ENCODE measurements at regions not wholly inside any gene's neighbourhood (a gene's known extent, or its start where the extent isn't known, plus 50 kb on each side); places are given as distances from the start of the nearest gene placed in this dataset.
"Not testable (repeated sequence)": the region's sequence is repeated elsewhere in the genome, so short reads cannot be mapped to it uniquely, and the experiment has no call there.

- not testable (repeated sequence) for DNase-seq (ENCODE audit: low read depth, low spot score)
Measured at GRCh38 chr11:67885574-67885973, 118.3 kb downstream of the UNC93B1 start.

GRCh38 chr11:67884761-67885558, 118.9 kb downstream of the UNC93B1 start:
- POLR2A ChIA-PET; H3K9me2 ChIP-seq (ENCODE audit: insufficient read depth); intact Hi-C loops (cut with micrococcal nuclease); H3K9me3 ChIP-seq (ENCODE audit: control insufficient read depth in 1 of 2, insufficient read depth in 1 of 2, low read depth in 1 of 2, low read length in 2 of 2); RAD21 ChIA-PET (ENCODE audit: low non-redundant PET in 1 of 2, low total read pairs in 2 of 2, uncharacterized antibody in 2 of 2, unreplicated experiment in 2 of 2); H3K9ac ChIP-seq (ENCODE audit: low read length); H3K27ac ChIP-seq (ENCODE audit: low read depth, low read length); H3K36me3 ChIP-seq (ENCODE audit: control insufficient read depth in 1 of 2, insufficient read depth in 2 of 2, low read length in 2 of 2); CTCF ChIA-PET; H3K4me1 ChIP-seq (ENCODE audit: control insufficient read depth in 1 of 2, insufficient read depth in 2 of 2, low read length in 2 of 2); DNase-seq (ENCODE audit: low read depth, low spot score); BruUV-seq (replicated peaks); H3K27me3 ChIP-seq (ENCODE audit: insufficient read depth, low read length); H4K20me1 ChIP-seq (ENCODE audit: insufficient read depth); H3K79me2 ChIP-seq (ENCODE audit: insufficient read depth, low read length); H2AFZ ChIP-seq (ENCODE audit: low read depth, low read length, poor library complexity, severe bottlenecking); H3K4me3 ChIP-seq (replicated peaks in 1 of 2; ENCODE audit: low read depth in 1 of 2, low read length in 2 of 2); H3K4me2 ChIP-seq (ENCODE audit: low read length); ATAC-seq: not testable (repeated sequence)

More at GRCh38 chr11:67885574-67885973, 118.3 kb downstream of the UNC93B1 start:
- H3K27ac ChIP-seq (ENCODE audit: low read depth, low read length); H3K79me2 ChIP-seq (ENCODE audit: insufficient read depth, low read length); H3K9me3 ChIP-seq (ENCODE audit: control insufficient read depth in 1 of 2, insufficient read depth in 1 of 2, low read depth in 1 of 2, low read length in 2 of 2); BruUV-seq (replicated peaks); H3K9ac ChIP-seq (ENCODE audit: low read length); H3K36me3 ChIP-seq (ENCODE audit: control insufficient read depth in 1 of 2, insufficient read depth in 2 of 2, low read length in 2 of 2); H4K20me1 ChIP-seq (ENCODE audit: insufficient read depth); H3K4me1 ChIP-seq (ENCODE audit: control insufficient read depth in 1 of 2, insufficient read depth in 2 of 2, low read length in 2 of 2); H3K4me2 ChIP-seq (ENCODE audit: low read length); H3K4me3 ChIP-seq (replicated peaks in 1 of 2; ENCODE audit: low read depth in 1 of 2, low read length in 2 of 2); CTCF ChIA-PET; H3K27me3 ChIP-seq (ENCODE audit: insufficient read depth, low read length); H2AFZ ChIP-seq (ENCODE audit: low read depth, low read length, poor library complexity, severe bottlenecking); RAD21 ChIA-PET (ENCODE audit: low non-redundant PET in 1 of 2, low total read pairs in 2 of 2, uncharacterized antibody in 2 of 2, unreplicated experiment in 2 of 2); POLR2A ChIA-PET; intact Hi-C loops (cut with micrococcal nuclease); H3K9me2 ChIP-seq (ENCODE audit: insufficient read depth); ATAC-seq: not testable (repeated sequence)

- RAD21 ChIA-PET (ENCODE audit: low non-redundant PET in 1 of 2, low total read pairs in 2 of 2, uncharacterized antibody in 2 of 2, unreplicated experiment in 2 of 2); H3K9me3 ChIP-seq (ENCODE audit: control insufficient read depth in 1 of 2, insufficient read depth in 1 of 2, low read depth in 1 of 2, low read length in 2 of 2); intact Hi-C loops (cut with micrococcal nuclease); H3K4me2 ChIP-seq (ENCODE audit: low read length); H3K79me2 ChIP-seq (ENCODE audit: insufficient read depth, low read length); H3K4me1 ChIP-seq (ENCODE audit: control insufficient read depth in 1 of 2, insufficient read depth in 2 of 2, low read length in 2 of 2); H3K4me3 ChIP-seq (replicated peaks in 1 of 2; ENCODE audit: low read depth in 1 of 2, low read length in 2 of 2); H3K27me3 ChIP-seq (ENCODE audit: insufficient read depth, low read length); H3K27ac ChIP-seq (ENCODE audit: low read depth, low read length); ATAC-seq; CTCF ChIA-PET; BruUV-seq (replicated peaks); POLR2A ChIA-PET; H3K9me2 ChIP-seq (ENCODE audit: insufficient read depth); H4K20me1 ChIP-seq (ENCODE audit: insufficient read depth); DNase-seq (ENCODE audit: low read depth, low spot score); H2AFZ ChIP-seq (ENCODE audit: low read depth, low read length, poor library complexity, severe bottlenecking); H3K9ac ChIP-seq (ENCODE audit: low read length); H3K36me3 ChIP-seq (ENCODE audit: control insufficient read depth in 1 of 2, insufficient read depth in 2 of 2, low read length in 2 of 2): not testable (repeated sequence)
Measured at GRCh38 chr11:67884073-67884757, 119.7 kb downstream of the UNC93B1 start.

- H3K27ac ChIP-seq (ENCODE audit: low read depth, low read length); H2AFZ ChIP-seq (ENCODE audit: low read depth, low read length, poor library complexity, severe bottlenecking); H3K4me3 ChIP-seq (replicated peaks in 1 of 2; ENCODE audit: low read depth in 1 of 2, low read length in 2 of 2); H3K4me1 ChIP-seq (ENCODE audit: control insufficient read depth in 1 of 2, insufficient read depth in 2 of 2, low read length in 2 of 2); H3K27me3 ChIP-seq (ENCODE audit: insufficient read depth, low read length); H3K4me2 ChIP-seq (ENCODE audit: low read length); RAD21 ChIA-PET (ENCODE audit: low non-redundant PET in 1 of 2, low total read pairs in 2 of 2, uncharacterized antibody in 2 of 2, unreplicated experiment in 2 of 2); H3K9me2 ChIP-seq (ENCODE audit: insufficient read depth); H3K9ac ChIP-seq (ENCODE audit: low read length); H3K9me3 ChIP-seq (ENCODE audit: control insufficient read depth in 1 of 2, insufficient read depth in 1 of 2, low read depth in 1 of 2, low read length in 2 of 2); ATAC-seq; POLR2A ChIA-PET; H3K36me3 ChIP-seq (ENCODE audit: control insufficient read depth in 1 of 2, insufficient read depth in 2 of 2, low read length in 2 of 2); CTCF ChIA-PET; H3K79me2 ChIP-seq (ENCODE audit: insufficient read depth, low read length); H4K20me1 ChIP-seq (ENCODE audit: insufficient read depth); BruUV-seq (replicated peaks); intact Hi-C loops (cut with micrococcal nuclease); DNase-seq (ENCODE audit: low read depth, low spot score): not testable (repeated sequence)
Measured at GRCh38 chr11:67882304-67882703, 121.6 kb downstream of the UNC93B1 start.

Data from HCT116 (cell line).